ENCODE measurements at regions not wholly inside any gene's neighbourhood (a gene's known extent, or its start where the extent isn't known, plus 50 kb on each side); places are given as distances from the start of the nearest gene placed in this dataset.

DNA sequence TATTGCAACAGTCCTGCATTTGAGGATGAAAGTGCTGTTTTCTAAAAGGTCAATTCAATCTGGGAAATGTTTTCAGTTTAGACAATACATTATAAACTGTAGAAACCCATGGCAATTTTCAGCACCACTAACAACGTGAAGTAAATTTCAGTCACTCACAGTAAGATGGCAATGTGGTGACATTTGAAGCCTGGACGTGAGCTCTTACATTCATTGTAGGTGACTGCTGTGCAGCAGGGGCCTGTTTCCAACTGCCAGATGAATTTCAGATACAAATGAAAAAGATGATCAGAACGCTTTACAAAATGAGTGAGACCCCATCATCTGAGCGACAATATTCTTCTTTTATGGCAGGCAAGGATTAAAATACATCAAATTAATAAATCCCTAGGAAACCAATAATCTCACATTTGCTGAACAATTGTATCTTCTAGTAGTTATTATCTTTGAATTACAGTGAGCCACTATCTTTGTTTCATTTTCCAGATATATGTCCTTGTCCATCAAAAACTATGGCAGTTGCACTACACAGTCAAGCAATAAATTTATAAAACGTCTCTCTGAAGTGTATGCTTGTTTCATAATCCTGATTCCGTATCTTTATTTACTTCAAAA is 1816.8 kb downstream of the OLFM4 start:
- no peaks in the 10 kb centered on the region for H3K36me3 ChIP-seq
- WGBS = 45% methylated on average over 6 of the region's 6 CpGs
- no peak overlapping the region for H3K27ac ChIP-seq
- no peaks in the 10 kb centered on the region for H3K27me3 ChIP-seq
- H3K4me1 ChIP-seq = no peaks in the 10 kb centered on the region
- no peaks in the 10 kb centered on the region for H3K9me3 ChIP-seq
- DNase-seq (ENCODE audit: low spot score in 2 of 2) = no peak
- no peak overlapping the region for H3K4me3 ChIP-seq
- TF ChIP-seq EP300 (IDR thresholded peaks at IDR 0.05) (no peak), POLR2AphosphoS5 (IDR thresholded peaks at IDR 0.05) (no peak)
- TF ChIP-seq, protein P1, sequence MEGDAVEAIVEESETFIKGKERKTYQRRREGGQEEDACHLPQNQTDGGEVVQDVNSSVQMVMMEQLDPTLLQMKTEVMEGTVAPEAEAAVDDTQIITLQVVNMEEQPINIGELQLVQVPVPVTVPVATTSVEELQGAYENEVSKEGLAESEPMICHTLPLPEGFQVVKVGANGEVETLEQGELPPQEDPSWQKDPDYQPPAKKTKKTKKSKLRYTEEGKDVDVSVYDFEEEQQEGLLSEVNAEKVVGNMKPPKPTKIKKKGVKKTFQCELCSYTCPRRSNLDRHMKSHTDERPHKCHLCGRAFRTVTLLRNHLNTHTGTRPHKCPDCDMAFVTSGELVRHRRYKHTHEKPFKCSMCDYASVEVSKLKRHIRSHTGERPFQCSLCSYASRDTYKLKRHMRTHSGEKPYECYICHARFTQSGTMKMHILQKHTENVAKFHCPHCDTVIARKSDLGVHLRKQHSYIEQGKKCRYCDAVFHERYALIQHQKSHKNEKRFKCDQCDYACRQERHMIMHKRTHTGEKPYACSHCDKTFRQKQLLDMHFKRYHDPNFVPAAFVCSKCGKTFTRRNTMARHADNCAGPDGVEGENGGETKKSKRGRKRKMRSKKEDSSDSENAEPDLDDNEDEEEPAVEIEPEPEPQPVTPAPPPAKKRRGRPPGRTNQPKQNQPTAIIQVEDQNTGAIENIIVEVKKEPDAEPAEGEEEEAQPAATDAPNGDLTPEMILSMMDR (IDR thresholded peaks at IDR 0.05) = no peak

DNA sequence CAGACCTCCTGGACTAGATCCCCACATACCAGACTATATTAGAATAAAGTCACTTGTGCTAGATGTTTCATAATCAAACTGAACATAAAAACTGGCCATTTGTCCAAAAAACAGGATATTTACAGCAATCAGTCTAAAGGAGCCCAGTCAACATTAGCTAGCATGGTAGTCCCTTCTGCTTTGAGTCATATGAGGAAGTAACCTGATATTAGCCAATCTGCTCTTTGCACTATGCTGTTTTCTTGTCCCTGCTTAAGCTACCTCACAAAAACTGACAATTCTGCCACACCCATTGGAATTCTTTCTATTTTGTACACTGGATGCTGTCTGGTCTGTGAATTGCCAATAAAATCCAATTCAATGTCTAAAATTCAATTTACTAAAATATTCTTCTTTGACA is 1824.2 kb downstream of the OLFM4 start:
- no peaks in the 10 kb centered on the region for H3K36me3 ChIP-seq
- no peak overlapping the region for H3K27ac ChIP-seq
- no peaks in the 10 kb centered on the region for H3K4me1 ChIP-seq
- H3K27me3 ChIP-seq = no peaks in the 10 kb centered on the region
- no peaks in the 10 kb centered on the region for H3K9me3 ChIP-seq
- no peak overlapping the region for H3K4me3 ChIP-seq
- TF ChIP-seq, protein P1 (IDR thresholded peaks at IDR 0.05) = no peak
- TF ChIP-seq POLR2AphosphoS5 (IDR thresholded peaks at IDR 0.05) = no peak
- no peak for TF ChIP-seq EP300 (IDR thresholded peaks at IDR 0.05)
- no peak for DNase-seq (ENCODE audit: low spot score in 2 of 2)

DNA sequence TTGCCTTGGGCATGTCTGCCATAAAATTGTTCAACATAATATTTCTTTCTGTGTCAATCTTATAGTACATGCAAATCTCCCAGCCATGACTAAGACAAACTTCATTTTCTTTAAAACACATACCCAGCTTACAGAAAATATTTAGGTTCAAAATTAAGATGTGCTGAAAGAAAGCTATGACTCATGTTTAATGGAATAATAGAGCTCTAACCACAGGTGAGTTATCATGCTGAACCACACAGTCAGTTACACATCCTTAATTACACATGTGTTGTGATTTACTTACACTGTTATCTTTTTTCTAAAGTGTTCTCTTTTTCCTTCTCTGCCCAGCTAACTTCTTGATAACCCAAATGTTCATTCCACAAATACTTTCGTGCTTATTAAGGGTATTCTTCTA is 1831.2 kb downstream of the OLFM4 start:
- 78% methylated on average over 1 of the region's 1 CpG for WGBS
- no peak overlapping the region for H3K27ac ChIP-seq
- no peaks in the 10 kb centered on the region for H3K36me3 ChIP-seq
- H3K4me1 ChIP-seq = no peaks in the 10 kb centered on the region
- TF ChIP-seq, protein P1 (IDR thresholded peaks at IDR 0.05) = no peak
- no peak for TF ChIP-seq POLR2AphosphoS5 (IDR thresholded peaks at IDR 0.05)
- no peak for TF ChIP-seq EP300 (IDR thresholded peaks at IDR 0.05)
- TF ChIP-seq POLR2A (IDR thresholded peaks at IDR 0.05) = no peak
- no peak for DNase-seq (ENCODE audit: low spot score in 2 of 2)
- H3K9me3 ChIP-seq = no peaks in the 10 kb centered on the region
- no peak overlapping the region for H3K4me3 ChIP-seq
- H3K27me3 ChIP-seq = no peaks in the 10 kb centered on the region

DNA sequence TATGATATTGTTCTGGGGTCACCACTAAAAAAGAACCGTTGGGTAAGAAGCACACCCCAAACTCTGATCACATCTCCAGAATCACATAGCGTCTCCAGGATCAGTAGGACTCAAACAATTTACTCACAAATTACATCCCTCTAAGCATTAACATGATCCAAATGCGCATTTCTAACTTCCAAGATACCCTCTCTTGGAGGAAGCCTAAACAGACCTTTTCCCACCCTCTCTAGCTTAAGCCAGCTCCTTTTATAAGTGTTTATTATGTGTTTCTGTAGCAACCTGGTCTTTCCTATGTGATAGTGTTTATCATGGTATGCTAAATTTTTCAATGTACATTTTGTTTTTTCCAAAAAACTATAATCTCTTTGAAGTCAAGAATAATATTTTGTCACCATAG is 1846.5 kb downstream of the OLFM4 start:
- DNase-seq (ENCODE audit: low spot score in 2 of 2) = no peak
- WGBS = 84% methylated on average over 3 of the region's 3 CpGs

DNA sequence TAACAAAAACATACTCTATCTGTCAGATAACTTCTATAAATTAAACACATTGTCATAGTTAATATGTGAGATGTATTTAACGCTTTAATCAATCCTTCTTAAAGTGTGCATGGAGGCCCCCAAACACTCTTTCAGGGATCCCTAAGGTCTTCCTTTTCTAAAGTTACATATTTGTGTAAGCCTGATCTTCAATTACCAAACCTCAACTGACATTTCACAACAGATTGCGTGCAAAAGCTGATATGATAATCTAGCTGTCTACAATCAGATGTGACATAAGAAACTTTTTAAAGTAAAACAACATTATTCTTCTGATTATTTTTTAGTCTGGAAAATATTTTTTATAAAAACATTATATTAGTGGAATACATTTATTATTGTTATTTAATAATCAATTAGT is 1850.4 kb downstream of the OLFM4 start:
- H3K9me3 ChIP-seq = no peaks in the 10 kb centered on the region
- 82% methylated on average over 2 of the region's 2 CpGs for WGBS
- H3K27me3 ChIP-seq = no peaks in the 10 kb centered on the region
- no peak overlapping the region for H3K27ac ChIP-seq
- no peak for DNase-seq (ENCODE audit: low spot score in 2 of 2)
- TF ChIP-seq, protein P1 (IDR thresholded peaks at IDR 0.05) = no peak
- TF ChIP-seq EP300 (IDR thresholded peaks at IDR 0.05) = no peak
- TF ChIP-seq POLR2AphosphoS5 (IDR thresholded peaks at IDR 0.05) = no peak
- no peak for TF ChIP-seq POLR2A (IDR thresholded peaks at IDR 0.05)
- no peak overlapping the region for H3K4me3 ChIP-seq
- no peaks in the 10 kb centered on the region for H3K36me3 ChIP-seq
- H3K4me1 ChIP-seq = no peaks in the 10 kb centered on the region

More for the DNA sequence above, 1846.5 kb downstream of the OLFM4 start:
- no peak overlapping the region for H3K4me3 ChIP-seq
- H3K9me3 ChIP-seq = no peaks in the 10 kb centered on the region
- TF ChIP-seq EP300 (IDR thresholded peaks at IDR 0.05) = no peak
- TF ChIP-seq POLR2AphosphoS5 (IDR thresholded peaks at IDR 0.05) = no peak
- no peak for TF ChIP-seq POLR2A (IDR thresholded peaks at IDR 0.05)
- TF ChIP-seq, protein P1 (IDR thresholded peaks at IDR 0.05) = no peak
- H3K4me1 ChIP-seq = no peaks in the 10 kb centered on the region
- no peaks in the 10 kb centered on the region for H3K36me3 ChIP-seq
- H3K27ac ChIP-seq = no peak overlapping the region
- H3K27me3 ChIP-seq = no peaks in the 10 kb centered on the region

All from suprapubic skin (tissue), 4 donors.